Endothelial cell of umbilical vein (primary cell): ENCODE measurements at regions not wholly inside any gene's neighbourhood (a gene's known extent, or its start where the extent isn't known, plus 50 kb on each side); places are given as distances from the start of the nearest gene placed in this dataset.

Experiments used
- CTCF ChIP-seq, 2 donors: IDR thresholded peaks; 1 replicate in 1 of 2; 2 replicates in 1 of 2; pipeline ENCODE4 v1.5.1; 2011; ENCODE audit warnings: low read length in 2 of 2, mild to moderate bottlenecking in 2 of 2, moderate library complexity in 2 of 2, control low read depth in 1 of 2, inconsistent platforms in 1 of 2, low read depth in 1 of 2; ENCODE audit not compliant: insufficient read depth in 1 of 2; ENCODE audit errors: extremely low read depth in 1 of 2
- EZH2 ChIP-seq: IDR thresholded peaks from 2 replicates; pipeline ENCODE4 v1.6.1; 2012; ENCODE audit warnings: borderline replicate concordance, low read depth, mild to moderate bottlenecking, moderate library complexity, low read length, inconsistent platforms; ENCODE audit not compliant: severe bottlenecking
- POLR2AphosphoS5 ChIP-seq: IDR thresholded peaks from 2 replicates; pipeline ENCODE4 v1.6.1; 2012; ENCODE audit warnings: low read depth, mild to moderate bottlenecking, control low read depth, low read length, moderate library complexity; ENCODE audit not compliant: insufficient read depth

- TF ChIP-seq CTCF (IDR thresholded peaks at IDR 0.05; ENCODE audit: extremely low read depth in 1 of 2, insufficient read depth in 1 of 2, low read depth in 1 of 2, low read length in 2 of 2) (no peak), EZH2 (no peak), POLR2AphosphoS5 (no peak)
Measured at GRCh38 chr4:148684638-148685037, 242.4 kb upstream of the NR3C2 start.
